Erythroblast (primary cell): ENCODE measurements at regions not wholly inside any gene's neighbourhood (a gene's known extent, or its start where the extent isn't known, plus 50 kb on each side); places are given as distances from the start of the nearest gene placed in this dataset.

Experiments
- GATA1 ChIP-seq: IDR thresholded peaks from 2 replicates; pipeline ENCODE4 v1.6.1; 2011; ENCODE audit warnings: low read depth, mild to moderate bottlenecking, control low read depth, low read length, moderate library complexity
- POLR2A ChIP-seq: IDR thresholded peaks from 2 replicates; pipeline ENCODE4 v1.6.1; 2011; ENCODE audit warnings: mild to moderate bottlenecking, low read length

- TF ChIP-seq POLR2A (no peak), GATA1 (no peak)
These were observed 291.6 kb downstream of the TLE1 start for GRCh38 chr9:81397481-81398381.
